Esophagus muscularis mucosa (tissue), 4 donors: ENCODE measurements at regions not wholly inside any gene's neighbourhood (a gene's known extent, or its start where the extent isn't known, plus 50 kb on each side); places are given as distances from the start of the nearest gene placed in this dataset.

Experiments
- DNase-seq: peaks from one replicate; pipeline ENCODE4 v3.0.0-alpha.2; 2017; ENCODE audit errors: extremely low spot score
- H3K27ac ChIP-seq, 4 donors: fragments of 200-600 bp; sonication (generic); replicated peaks in 1 of 4; 1 replicate in 3 of 4; 2 replicates in 1 of 4; pipeline ENCODE4 v1.5.1; 2016 to 2019; ENCODE audit warnings: mild to moderate bottlenecking in 1 of 4
- H3K27me3 ChIP-seq, 4 donors: fragments of 200-600 bp; sonication (generic); one replicate each; pipeline versions ENCODE4 v1.5.1 to v1.6.0; 2016 to 2019
- H3K36me3 ChIP-seq, 4 donors: fragments of 200-600 bp; sonication (generic); one replicate each; pipeline ENCODE4 v1.5.1; 2016 to 2019
- H3K4me1 ChIP-seq, 4 donors: fragments of 200-600 bp; sonication (generic); one replicate each; pipeline ENCODE4 v1.5.1; 2016 to 2019
- H3K4me3 ChIP-seq, 4 donors: fragments of 200-600 bp; sonication (generic); 1 replicate in 2 of 4; 2 replicates in 2 of 4; pipeline ENCODE4 v1.5.1; 2016 to 2019; ENCODE audit warnings: mild to moderate bottlenecking in 4 of 4, moderate library complexity in 1 of 4
- H3K9me3 ChIP-seq, 4 donors: fragments of 200-600 bp; sonication (generic); 1 replicate in 3 of 4; 2 replicates in 1 of 4; pipeline ENCODE4 v1.5.1; 2016 to 2019
- EP300 ChIP-seq: sonication (generic); formaldehyde crosslinking; IDR thresholded peaks from one replicate; pipeline ENCODE4 v1.6.1; 2017; ENCODE audit warnings: antibody characterized with exemption
- POLR2A ChIP-seq: fragments of 450-650 bp; IDR thresholded peaks from one replicate; pipeline ENCODE4 v1.6.1; 2017; ENCODE audit warnings: antibody characterized with exemption, moderate library complexity, mild to moderate bottlenecking, low read depth
- POLR2AphosphoS5 ChIP-seq, 2 donors: sonication (generic); formaldehyde crosslinking; IDR thresholded peaks; one replicate each; pipeline ENCODE4 v1.6.1; 2017; ENCODE audit warnings: antibody characterized with exemption in 2 of 2
- WGBS: methylation state at CpG from one replicate; pipeline ENCODE4 v1.1.5; 2018; 5-methylcytosine and 5-hydroxymethylcytosine counted together
- intact Hi-C: fragments of 100-400 bp; cut with DNase I; formaldehyde crosslinking; loops from one replicate; pipeline ENCODE4 v1.15.1; 2023
- TF ChIP-seq, protein P1 (sequence below), 3 experiments: fragments of 200-600 bp in 2 of 3; fragments of 450-650 bp in 1 of 3; sonication (generic) in 2 of 3; IDR thresholded peaks; one replicate each; pipeline ENCODE4 v1.5.1; 2017 to 2019; ENCODE audit warnings: antibody characterized with exemption in 3 of 3, mild to moderate bottlenecking in 2 of 3, moderate library complexity in 1 of 3

DNA sequence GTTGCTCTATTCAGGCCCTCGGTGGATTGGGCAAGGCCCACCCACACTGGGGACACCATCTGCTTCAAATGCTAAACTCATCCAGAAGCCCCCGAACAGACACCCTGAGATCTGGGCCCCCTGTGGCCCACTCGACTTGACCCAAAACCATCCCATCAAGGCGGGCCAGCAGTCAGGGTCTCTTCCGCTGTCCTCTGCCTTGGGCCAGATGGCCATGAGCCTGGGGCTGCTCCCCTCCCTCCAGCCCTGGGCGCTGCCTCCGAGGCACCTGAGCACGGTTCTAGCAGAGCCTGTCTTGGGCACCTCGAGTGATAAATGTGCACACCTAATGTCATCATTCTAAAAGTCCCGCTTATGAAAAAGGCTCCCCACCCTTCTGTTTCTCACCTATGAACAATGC is 449.4 kb downstream of the TCERG1L start:
- Histone ChIP-seq H3K9me3 (no peaks in the 10 kb centered on the region), H3K4me1 (no peaks in the 10 kb centered on the region), H3K27ac (no peak overlapping the region), H3K4me3 (no peak overlapping the region), H3K27me3 (peaks cover 0 to 17% (median 0%) of the 10 kb centered on the region in 4 donors), H3K36me3 (no peaks in the 10 kb centered on the region)
- TF ChIP-seq EP300, result no peak
- TF ChIP-seq, protein P1, sequence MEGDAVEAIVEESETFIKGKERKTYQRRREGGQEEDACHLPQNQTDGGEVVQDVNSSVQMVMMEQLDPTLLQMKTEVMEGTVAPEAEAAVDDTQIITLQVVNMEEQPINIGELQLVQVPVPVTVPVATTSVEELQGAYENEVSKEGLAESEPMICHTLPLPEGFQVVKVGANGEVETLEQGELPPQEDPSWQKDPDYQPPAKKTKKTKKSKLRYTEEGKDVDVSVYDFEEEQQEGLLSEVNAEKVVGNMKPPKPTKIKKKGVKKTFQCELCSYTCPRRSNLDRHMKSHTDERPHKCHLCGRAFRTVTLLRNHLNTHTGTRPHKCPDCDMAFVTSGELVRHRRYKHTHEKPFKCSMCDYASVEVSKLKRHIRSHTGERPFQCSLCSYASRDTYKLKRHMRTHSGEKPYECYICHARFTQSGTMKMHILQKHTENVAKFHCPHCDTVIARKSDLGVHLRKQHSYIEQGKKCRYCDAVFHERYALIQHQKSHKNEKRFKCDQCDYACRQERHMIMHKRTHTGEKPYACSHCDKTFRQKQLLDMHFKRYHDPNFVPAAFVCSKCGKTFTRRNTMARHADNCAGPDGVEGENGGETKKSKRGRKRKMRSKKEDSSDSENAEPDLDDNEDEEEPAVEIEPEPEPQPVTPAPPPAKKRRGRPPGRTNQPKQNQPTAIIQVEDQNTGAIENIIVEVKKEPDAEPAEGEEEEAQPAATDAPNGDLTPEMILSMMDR (IDR thresholded peaks at IDR 0.05), result no peak
- no peak for DNase-seq
- intact Hi-C loops, result no loop called here
- 97% methylated on average over 10 of the region's 10 CpGs for WGBS

DNA sequence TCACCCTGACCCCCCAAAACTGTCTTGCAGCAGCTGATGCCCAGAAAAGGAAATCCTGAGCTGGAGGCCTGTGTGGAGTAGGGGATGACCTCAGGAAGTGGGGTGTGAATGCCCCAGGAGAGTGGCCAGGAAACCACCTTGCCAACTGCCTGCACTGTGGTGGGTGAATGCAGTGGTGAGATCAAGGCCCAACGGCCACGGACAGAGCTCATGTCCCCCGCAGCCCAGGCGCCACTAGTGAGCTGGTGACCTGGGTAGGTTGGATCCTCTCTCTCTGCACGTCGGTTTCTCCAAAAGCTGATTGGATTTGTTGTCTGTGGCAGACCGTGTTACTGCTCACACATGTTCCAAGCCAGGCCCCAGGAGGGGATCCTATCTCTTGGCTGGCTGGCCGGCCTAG is 448.9 kb downstream of the TCERG1L start:
- Histone ChIP-seq H3K9me3 (no peaks in the 10 kb centered on the region), H3K36me3 (no peaks in the 10 kb centered on the region), H3K4me1 (no peaks in the 10 kb centered on the region), H3K4me3 (no peak overlapping the region), H3K27me3 (peaks cover 0 to 22% (median 0%) of the 10 kb centered on the region in 4 donors), H3K27ac (no peak overlapping the region)
- intact Hi-C loops, result no loop called here
- no peak for DNase-seq
- 92% methylated on average over 8 of the region's 8 CpGs for WGBS
- TF ChIP-seq, protein P1 (IDR thresholded peaks at IDR 0.05), result no peak
- no peak for TF ChIP-seq EP300
- no peak for TF ChIP-seq POLR2A
- no peak for TF ChIP-seq POLR2AphosphoS5 (IDR thresholded peaks at IDR 0.05)

DNA sequence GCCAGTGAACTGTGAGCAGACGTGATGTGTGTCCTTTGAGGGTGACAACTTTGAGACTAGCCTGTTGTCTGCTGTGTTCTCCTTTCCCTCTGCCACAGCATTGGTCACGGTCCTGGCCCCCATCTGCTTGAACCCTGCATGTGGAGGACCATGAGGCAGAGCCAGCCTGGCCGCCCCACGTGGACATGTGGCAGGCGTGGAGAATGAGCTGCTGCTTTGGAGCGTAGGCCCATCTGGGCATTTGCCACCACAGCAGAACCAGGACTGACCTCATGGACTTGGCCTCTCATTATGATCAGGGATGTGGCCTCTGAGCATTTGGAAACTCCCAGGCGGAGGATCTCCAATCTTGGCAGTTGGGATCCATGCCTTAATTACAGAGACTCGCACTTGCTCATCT is 448.5 kb downstream of the TCERG1L start:
- TF ChIP-seq EP300 (no peak), POLR2A (no peak), POLR2AphosphoS5 (IDR thresholded peaks at IDR 0.05) (no peak)
- TF ChIP-seq, protein P1 (IDR thresholded peaks at IDR 0.05), result no peak
- H3K36me3 ChIP-seq, result no peaks in the 10 kb centered on the region
- no peak for DNase-seq
- H3K27ac ChIP-seq, result no peak overlapping the region
- no peaks in the 10 kb centered on the region for H3K4me1 ChIP-seq
- no peaks in the 10 kb centered on the region for H3K9me3 ChIP-seq
- intact Hi-C loops, result no loop called here
- H3K4me3 ChIP-seq, result no peak overlapping the region
- H3K27me3 ChIP-seq, result peaks cover 0 to 24% (median 0%) of the 10 kb centered on the region in 4 donors
- WGBS, result 69% methylated on average over 8 of the region's 8 CpGs

DNA sequence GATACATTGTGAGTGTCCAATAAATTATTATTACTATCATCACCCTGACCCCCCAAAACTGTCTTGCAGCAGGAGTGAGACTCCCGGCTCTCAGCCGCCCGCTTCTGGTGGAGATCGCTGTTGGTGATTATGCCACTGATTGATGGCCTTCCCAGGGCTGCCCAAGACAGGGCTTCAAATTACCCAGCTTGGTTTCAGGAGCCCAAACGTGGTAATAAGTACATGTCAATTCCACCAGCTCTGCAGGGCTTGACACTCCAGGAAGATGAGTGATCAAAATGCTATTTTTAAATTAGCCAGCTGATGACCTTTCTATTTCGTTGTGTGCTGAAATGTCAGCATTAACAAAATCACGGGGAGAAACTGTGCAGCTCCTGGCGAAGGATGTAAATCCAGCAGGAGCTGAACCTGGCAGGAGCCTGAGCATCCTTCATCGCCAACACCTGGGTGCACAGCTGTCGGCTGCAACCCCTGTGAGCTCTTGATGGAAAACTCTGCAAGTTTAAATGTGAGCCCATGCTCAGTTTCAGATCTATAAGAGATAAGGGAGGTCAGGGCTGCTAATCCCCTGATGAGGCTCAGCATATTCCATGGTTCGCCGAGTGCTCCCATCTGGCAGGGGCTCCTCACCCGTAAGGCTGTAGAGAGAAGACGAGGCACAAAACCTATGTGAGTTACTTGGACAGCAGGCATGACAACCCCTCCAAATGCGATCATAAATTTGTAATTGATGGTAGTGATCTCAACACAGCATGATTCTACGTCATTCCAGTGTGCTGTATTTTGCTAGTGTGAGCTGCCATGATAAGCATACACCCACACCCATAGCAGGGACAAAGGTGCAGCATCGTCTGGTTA is 446.3 kb downstream of the TCERG1L start:
- Histone ChIP-seq H3K27me3 (peaks cover 0 to 22% (median 0%) of the 10 kb centered on the region in 4 donors), H3K36me3 (no peaks in the 10 kb centered on the region), H3K27ac (no peak overlapping the region), H3K9me3 (no peaks in the 10 kb centered on the region), H3K4me1 (no peaks in the 10 kb centered on the region), H3K4me3 (no peak overlapping the region)
- TF ChIP-seq POLR2AphosphoS5 (IDR thresholded peaks at IDR 0.05) (no peak), POLR2A (no peak), EP300 (no peak)
- TF ChIP-seq, protein P1 (IDR thresholded peaks at IDR 0.05), result no peak
- DNase-seq, result no peak
- 42% methylated on average over 16 of the region's 17 CpGs for WGBS
- intact Hi-C loops, result no loop called here
